ACC112 (cell line): ENCODE measurements at regions not wholly inside any gene's neighbourhood (a gene's known extent, or its start where the extent isn't known, plus 50 kb on each side); places are given as distances from the start of the nearest gene placed in this dataset.

Source experiments
- H2AFZ ChIP-seq: fragments of 200-600 bp; sonication (generic); one replicate; pipeline ENCODE4 v1.6.0; 2017; ENCODE audit warnings: antibody characterized with exemption, low read length; ENCODE audit not compliant: unreplicated experiment
- H3K27ac ChIP-seq: fragments of 200-600 bp; sonication (generic); 2 replicates; pipeline ENCODE4 v1.5.1; 2014; ENCODE audit warnings: low read depth, mild to moderate bottlenecking, antibody characterized with exemption, low read length, moderate library complexity
- H3K27me3 ChIP-seq: fragments of 200-600 bp; sonication (generic); 2 replicates; pipeline ENCODE4 v1.6.1; 2014; ENCODE audit warnings: mild to moderate bottlenecking, antibody characterized with exemption, low read length, moderate library complexity, mixed read lengths; ENCODE audit not compliant: insufficient read depth
- H3K36me3 ChIP-seq: fragments of 200-600 bp; sonication (generic); 2 replicates; pipeline ENCODE4 v1.6.1; 2016; ENCODE audit warnings: mild to moderate bottlenecking, antibody characterized with exemption, low read length, moderate library complexity, mixed read lengths; ENCODE audit not compliant: insufficient read depth
- H3K4me1 ChIP-seq: fragments of 200-600 bp; sonication (generic); one replicate; pipeline ENCODE4 v1.6.1; 2016; ENCODE audit warnings: low read length, mixed read lengths; ENCODE audit not compliant: insufficient read depth, unreplicated experiment, control insufficient read depth
- H3K4me3 ChIP-seq: fragments of 200-600 bp; sonication (generic); 2 replicates; pipeline ENCODE4 v1.5.1; 2014; ENCODE audit warnings: mild to moderate bottlenecking, low read depth, low read length
- H3K79me2 ChIP-seq: fragments of 200-600 bp; sonication (generic); one replicate; pipeline ENCODE4 v1.6.0; 2016; ENCODE audit warnings: low read length; ENCODE audit not compliant: control insufficient read depth, unreplicated experiment, insufficient read depth

GRCh38 chr17:83174362-83175118, 95.1 kb downstream of the METRNL start:
- no peak overlapping the region for H3K27ac ChIP-seq
- no peaks in the 10 kb centered on the region for H3K4me1 ChIP-seq
- H2AFZ ChIP-seq = no peak overlapping the region

GRCh38 chr17:83175119-83175821, 95.9 kb downstream of the METRNL start:
- Histone ChIP-seq H3K36me3 (no peaks in the 10 kb centered on the region), H3K27me3 (no peaks in the 10 kb centered on the region), H2AFZ (no peak overlapping the region), H3K79me2 (no peaks in the 10 kb centered on the region), H3K4me3 (no peak overlapping the region), H3K27ac (no peak overlapping the region), H3K4me1 (no peaks in the 10 kb centered on the region)

More at GRCh38 chr17:83174362-83175118, 95.1 kb downstream of the METRNL start:
- Histone ChIP-seq H3K4me3 (no peak overlapping the region), H3K79me2 (no peaks in the 10 kb centered on the region), H3K36me3 (no peaks in the 10 kb centered on the region), H3K27me3 (no peaks in the 10 kb centered on the region)

DNA sequence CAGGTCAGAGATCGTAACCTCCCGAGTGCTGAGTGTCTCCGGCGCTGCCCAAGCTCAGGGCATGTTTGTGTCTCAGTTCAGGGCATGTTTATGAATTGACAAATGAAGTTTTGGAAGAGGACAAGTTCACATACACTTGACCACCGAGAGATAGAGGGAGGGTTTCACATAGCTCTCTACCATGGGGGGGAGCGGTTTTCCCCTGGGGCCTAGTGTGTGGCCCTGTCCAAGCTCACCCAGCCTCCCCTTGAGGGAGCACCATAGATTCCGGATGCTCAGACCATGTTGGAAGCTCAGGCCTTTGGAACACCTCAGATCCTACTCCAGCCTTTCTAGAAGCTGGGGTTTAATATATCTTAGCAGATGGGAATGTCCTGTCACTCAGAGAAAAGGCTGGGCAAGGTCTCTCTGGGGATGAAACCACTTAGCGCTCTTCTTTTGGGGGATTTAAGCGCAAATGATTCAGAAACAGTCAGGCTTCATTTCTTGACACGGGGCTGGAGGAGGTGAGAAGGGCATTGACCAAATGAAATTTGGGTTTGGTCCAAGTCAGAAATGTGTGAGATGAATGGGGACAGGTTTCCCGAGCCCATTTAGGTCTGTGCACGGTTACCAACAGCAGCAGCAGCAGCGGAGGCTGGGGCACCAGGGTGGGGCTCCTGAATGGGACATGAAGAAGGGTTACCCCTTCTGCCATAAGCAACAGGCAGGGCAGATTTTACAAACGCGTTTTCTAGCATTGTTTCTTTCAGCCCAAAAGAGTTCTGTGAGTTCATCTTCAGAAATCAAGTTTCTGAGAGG, 96.6 kb downstream of the METRNL start:
- Histone ChIP-seq H2AFZ (no peak overlapping the region), H3K27me3 (no peaks in the 10 kb centered on the region), H3K36me3 (no peaks in the 10 kb centered on the region), H3K79me2 (no peaks in the 10 kb centered on the region), H3K4me3 (no peak overlapping the region), H3K4me1 (no peaks in the 10 kb centered on the region), H3K27ac (no peak overlapping the region)

DNA sequence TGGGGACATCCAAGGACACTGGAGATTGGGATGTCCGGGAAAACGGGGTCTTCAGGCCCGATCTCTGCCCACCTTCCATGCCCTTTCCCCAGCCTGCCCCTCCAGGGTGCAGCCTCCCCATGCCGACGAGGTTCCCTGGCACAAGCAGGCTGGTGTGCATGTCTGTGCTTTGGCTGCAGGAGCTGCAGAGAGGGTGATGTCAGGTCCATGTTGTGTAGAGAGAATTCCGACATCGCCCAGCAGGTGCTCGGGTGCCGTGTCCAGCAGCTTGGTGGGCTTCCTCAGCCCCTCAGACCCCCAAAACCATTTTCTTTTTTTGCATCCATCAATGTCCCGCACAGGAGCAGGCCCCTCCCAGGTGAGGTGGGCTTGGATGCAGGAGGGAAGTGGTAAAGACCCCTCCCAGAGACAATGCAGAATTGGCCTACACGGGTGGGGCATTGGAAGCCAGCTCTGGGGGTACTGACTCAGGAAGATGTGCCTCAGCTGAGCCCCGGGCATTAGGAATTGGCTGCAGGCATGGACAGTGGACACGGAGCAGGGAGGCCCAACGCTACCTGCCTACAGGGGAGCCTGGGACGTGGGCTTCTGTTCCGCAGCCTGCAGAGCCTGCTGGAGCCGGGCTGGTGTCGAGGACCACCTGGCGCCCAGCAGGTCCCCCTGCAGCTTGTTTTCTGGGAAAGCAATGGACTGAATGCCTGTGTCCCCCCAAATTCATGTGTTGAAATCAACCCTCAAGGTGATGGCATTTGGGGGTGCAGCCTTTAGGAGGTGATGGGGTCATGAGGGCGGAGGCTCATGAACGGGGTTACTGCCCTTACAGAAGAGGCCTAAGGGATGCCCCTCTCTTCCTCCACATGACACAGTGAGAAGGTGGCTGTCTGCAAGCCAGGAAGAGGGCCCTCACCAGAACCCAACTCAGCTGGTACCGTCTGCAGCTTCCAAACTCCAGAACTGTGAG, 97.5 kb downstream of the METRNL start:
- H3K79me2 ChIP-seq = no peaks in the 10 kb centered on the region
- no peak overlapping the region for H3K4me3 ChIP-seq
- H3K27ac ChIP-seq = no peak overlapping the region
- H3K27me3 ChIP-seq = no peaks in the 10 kb centered on the region
- H3K36me3 ChIP-seq = no peaks in the 10 kb centered on the region
- no peaks in the 10 kb centered on the region for H3K4me1 ChIP-seq
- no peak overlapping the region for H2AFZ ChIP-seq

DNA sequence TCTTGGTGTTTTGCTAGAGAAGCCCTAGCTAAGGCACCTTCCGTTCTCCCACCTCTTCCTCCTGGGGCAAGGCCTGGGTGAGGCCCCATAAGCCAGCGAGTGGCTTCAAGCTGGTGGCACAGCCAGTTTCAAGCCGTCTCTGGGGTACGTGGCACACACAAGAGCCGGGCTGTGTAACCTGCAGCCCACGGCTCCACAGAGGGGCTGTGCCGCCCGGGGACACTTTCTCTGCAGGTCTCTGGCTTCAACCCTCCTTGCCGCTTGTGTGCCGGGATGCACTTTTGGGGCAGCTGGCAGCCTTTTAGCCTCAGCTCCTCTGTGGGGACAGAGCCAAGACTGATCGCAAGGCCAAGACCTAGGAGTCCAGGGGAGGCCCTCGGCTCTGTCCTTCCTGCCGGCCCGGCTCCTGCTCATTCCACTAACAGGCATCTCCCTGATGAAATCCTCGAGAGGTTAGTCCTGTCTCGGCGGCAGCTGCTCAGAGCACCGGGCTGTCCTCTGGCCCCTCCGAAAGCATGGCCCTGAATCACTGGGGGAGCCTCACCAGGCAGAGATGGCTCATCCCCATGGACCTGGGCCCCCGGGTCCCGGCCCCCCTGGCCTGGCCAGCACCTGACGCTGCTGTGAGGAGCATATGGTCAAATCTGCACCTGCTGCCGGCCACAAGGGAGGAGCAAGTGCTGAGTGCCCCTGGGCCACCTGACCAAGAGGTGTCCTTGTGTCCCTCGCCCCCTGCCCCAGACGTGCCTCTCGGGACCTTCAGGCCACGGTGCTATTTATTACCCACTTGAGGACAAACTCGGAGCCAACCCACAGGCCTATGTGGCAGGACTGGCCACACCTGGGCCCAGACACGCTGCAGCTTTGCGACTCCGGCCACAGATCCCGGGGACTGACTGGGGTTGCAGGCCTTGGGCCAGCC, 98.5 kb downstream of the METRNL start:
- H2AFZ ChIP-seq = no peak overlapping the region
- no peak overlapping the region for H3K27ac ChIP-seq
- no peaks in the 10 kb centered on the region for H3K4me1 ChIP-seq
- H3K79me2 ChIP-seq = no peaks in the 10 kb centered on the region
- no peaks in the 10 kb centered on the region for H3K27me3 ChIP-seq
- H3K36me3 ChIP-seq = no peaks in the 10 kb centered on the region
- H3K4me3 ChIP-seq = no peak overlapping the region

DNA sequence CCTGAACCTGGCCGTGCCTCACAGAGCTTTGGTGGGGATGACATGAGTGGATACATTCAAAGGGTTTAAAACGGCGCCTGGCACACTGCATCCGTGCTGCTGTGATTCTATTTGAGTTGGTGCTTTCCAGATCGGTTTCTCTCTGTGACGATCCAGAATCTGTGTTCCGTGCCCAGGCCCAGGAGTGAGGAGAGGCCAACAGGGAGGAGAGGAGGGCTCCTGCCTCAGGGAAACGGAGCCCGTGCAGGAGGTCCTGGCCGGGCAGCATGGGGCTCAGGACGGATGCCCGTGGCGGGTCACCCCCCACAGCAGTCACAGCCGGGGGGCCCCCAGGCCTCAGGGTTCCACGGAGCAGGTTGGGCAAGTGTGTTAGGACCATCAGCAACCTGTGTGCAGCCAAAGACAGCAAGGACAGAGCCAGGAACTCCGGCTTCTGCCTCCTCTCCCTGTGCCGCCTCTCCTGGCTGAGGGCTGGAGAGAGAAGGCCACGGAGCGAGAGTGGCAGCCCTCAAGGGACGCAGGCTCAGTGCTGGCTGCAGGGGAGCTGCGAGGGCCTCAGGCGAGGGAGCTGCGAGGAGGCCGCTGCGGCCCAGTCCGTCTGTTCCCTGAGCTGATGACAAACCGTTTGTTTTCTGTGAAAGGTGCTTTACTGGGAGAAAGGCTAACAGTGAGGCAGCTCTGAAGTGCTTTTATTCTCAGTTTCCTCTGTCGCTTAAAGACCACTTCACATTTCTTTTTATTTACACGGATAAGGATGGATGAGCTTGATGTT, 99.3 kb downstream of the METRNL start:
- Histone ChIP-seq H3K27ac (no peak overlapping the region), H2AFZ (no peak overlapping the region), H3K79me2 (no peaks in the 10 kb centered on the region), H3K4me3 (no peak overlapping the region), H3K4me1 (no peaks in the 10 kb centered on the region), H3K27me3 (no peaks in the 10 kb centered on the region), H3K36me3 (no peaks in the 10 kb centered on the region)

DNA sequence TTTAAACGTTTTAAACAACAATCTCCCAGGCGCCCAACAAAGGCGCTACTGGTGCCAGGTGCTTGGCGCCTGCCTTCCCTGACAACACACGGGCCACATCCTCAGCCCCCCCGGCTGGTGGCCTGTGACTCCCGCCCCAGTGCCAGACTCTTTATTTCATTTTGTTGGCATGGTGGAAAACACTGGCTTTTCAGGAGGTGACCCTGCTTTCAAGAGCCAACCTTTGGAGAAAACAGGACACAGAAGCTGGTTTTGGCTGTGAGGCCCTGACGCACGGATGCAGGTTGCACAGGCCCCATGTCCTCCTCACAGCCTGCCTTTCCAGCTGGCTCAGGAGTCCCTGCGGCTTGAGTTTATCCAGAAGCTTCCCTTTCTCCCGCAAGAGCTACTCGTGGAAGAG, 100.0 kb downstream of the METRNL start:
- no peak overlapping the region for H3K27ac ChIP-seq
- H3K27me3 ChIP-seq = no peaks in the 10 kb centered on the region
- H3K4me1 ChIP-seq = no peaks in the 10 kb centered on the region
- no peak overlapping the region for H2AFZ ChIP-seq
- no peaks in the 10 kb centered on the region for H3K36me3 ChIP-seq
- H3K4me3 ChIP-seq = no peak overlapping the region
- no peaks in the 10 kb centered on the region for H3K79me2 ChIP-seq

DNA sequence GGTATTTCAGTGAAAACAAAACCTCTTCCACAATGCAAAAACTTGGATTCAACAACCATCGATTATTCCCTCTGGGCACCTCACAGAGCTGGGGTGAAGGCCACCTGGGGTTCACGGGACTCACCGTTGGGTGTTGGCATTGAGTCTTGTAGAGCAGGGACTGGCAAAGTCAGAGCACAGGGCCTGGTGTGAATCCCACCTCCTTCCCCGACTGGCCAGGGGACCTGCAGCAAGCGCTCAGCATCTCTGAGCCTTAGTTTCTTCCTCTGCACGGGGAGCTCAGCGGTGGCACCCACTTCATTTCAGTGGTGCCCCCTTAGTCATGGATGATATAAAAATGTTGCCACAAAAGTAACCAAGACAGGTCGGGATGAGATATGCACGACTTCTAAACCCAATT, 100.4 kb downstream of the METRNL start:
- Histone ChIP-seq H3K4me1 (no peaks in the 10 kb centered on the region), H3K79me2 (no peaks in the 10 kb centered on the region), H3K27ac (no peak overlapping the region), H3K36me3 (no peaks in the 10 kb centered on the region), H3K4me3 (no peak overlapping the region), H2AFZ (no peak overlapping the region), H3K27me3 (no peaks in the 10 kb centered on the region)
